ENCODE measurements at regions not wholly inside any gene's neighbourhood (a gene's known extent, or its start where the extent isn't known, plus 50 kb on each side); places are given as distances from the start of the nearest gene placed in this dataset.

- TF ChIP-seq POLR2A (IDR thresholded peaks at IDR 0.05) (no peak), CTCF (IDR thresholded peaks at IDR 0.05) (no peak)
- no peaks in the 10 kb centered on the region for H3K36me3 ChIP-seq (replicated peaks in 1 of 2; ENCODE audit: insufficient read depth in 1 of 2, low read depth in 2 of 2)
- H3K4me1 ChIP-seq = no peaks in the 10 kb centered on the region
- H3K9me3 ChIP-seq = no peaks in the 10 kb centered on the region
- no peak overlapping the region for H3K27ac ChIP-seq
- no peak overlapping the region for H3K4me3 ChIP-seq
- DNase-seq = no peak
- 61 to 78% methylated on average over 2 to 6 of the region's 6 CpGs for WGBS, 2 donors
- intact Hi-C loops (cut with DNase I) = no loop called here
- ATAC-seq = no peak
- no peaks in the 10 kb centered on the region for H3K27me3 ChIP-seq
These were observed 82.2 kb upstream of the ASB18 start for GRCh38 chr2:236346366-236346765.

- Histone ChIP-seq H3K4me3 (no peak overlapping the region), H3K27me3 (no peaks in the 10 kb centered on the region), H3K36me3 (replicated peaks in 1 of 2; ENCODE audit: insufficient read depth in 1 of 2, low read depth in 2 of 2) (no peaks in the 10 kb centered on the region), H3K4me1 (no peaks in the 10 kb centered on the region), H3K9me3 (no peaks in the 10 kb centered on the region), H3K27ac (no peak overlapping the region)
- TF ChIP-seq CTCF (IDR thresholded peaks at IDR 0.05) (no peak), POLR2A (IDR thresholded peaks at IDR 0.05) (no peak)
- 52 to 61% methylated on average over 11 of the region's 11 CpGs for WGBS, 2 donors
- ATAC-seq (no peak), DNase-seq (no peak)
- intact Hi-C loops (cut with DNase I) = no loop called here
These were observed 84.1 kb upstream of the ASB18 start for GRCh38 chr2:236348279-236348678.

- H3K9me3 ChIP-seq = no peaks in the 10 kb centered on the region
- H3K36me3 ChIP-seq (replicated peaks in 1 of 2; ENCODE audit: insufficient read depth in 1 of 2, low read depth in 2 of 2) = no peaks in the 10 kb centered on the region
- ATAC-seq = no peak
- no peaks in the 10 kb centered on the region for H3K27me3 ChIP-seq
- no peak overlapping the region for H3K4me3 ChIP-seq
- intact Hi-C loops (cut with DNase I) = no loop called here
- H3K27ac ChIP-seq = no peak overlapping the region
- H3K4me1 ChIP-seq = no peaks in the 10 kb centered on the region
- WGBS, 2 donors = 66 to 73% methylated on average over 6 of the region's 6 CpGs
- no peak for DNase-seq
- TF ChIP-seq CTCF (IDR thresholded peaks at IDR 0.05) = no peak
- no peak for TF ChIP-seq POLR2A (IDR thresholded peaks at IDR 0.05)
These were observed 84.8 kb upstream of the ASB18 start for GRCh38 chr2:236348976-236349375.

- Histone ChIP-seq H3K27me3 (no peaks in the 10 kb centered on the region), H3K36me3 (replicated peaks in 1 of 2; ENCODE audit: insufficient read depth in 1 of 2, low read depth in 2 of 2) (no peaks in the 10 kb centered on the region), H3K4me1 (no peaks in the 10 kb centered on the region), H3K4me3 (no peak overlapping the region), H3K9me3 (no peaks in the 10 kb centered on the region), H3K27ac (no peak overlapping the region)
- TF ChIP-seq POLR2A (IDR thresholded peaks at IDR 0.05) = no peak
- DNase-seq (no peak), ATAC-seq (no peak)
- intact Hi-C loops (cut with DNase I) = loop anchor here (5.0 to 10.0 kb wide), 2 partner anchors 674 to 712 kb away; no protein-coding TSS in a partner anchor
- 63 to 67% methylated on average over 9 to 10 of the region's 10 CpGs for WGBS, 2 donors
These were observed 86.2 kb upstream of the ASB18 start for GRCh38 chr2:236350426-236350825.

GRCh38 chr2:236351966-236352525 lies 87.8 kb upstream of the ASB18 start:
- no peaks in the 10 kb centered on the region for H3K9me3 ChIP-seq
- TF ChIP-seq CTCF (IDR thresholded peaks at IDR 0.05) (no peak), POLR2A (IDR thresholded peaks at IDR 0.05) (no peak)
- no peak for DNase-seq
- no peak overlapping the region for H3K27ac ChIP-seq
- intact Hi-C loops (cut with DNase I) = loop anchor here (5.0 to 10.0 kb wide), 2 partner anchors 673 to 710 kb away; no protein-coding TSS in a partner anchor
- H3K4me3 ChIP-seq = no peak overlapping the region
- H3K36me3 ChIP-seq (replicated peaks in 1 of 2; ENCODE audit: insufficient read depth in 1 of 2, low read depth in 2 of 2) = no peaks in the 10 kb centered on the region
- H3K27me3 ChIP-seq = no peaks in the 10 kb centered on the region
- WGBS, 2 donors = 59 to 60% methylated on average over 18 of the region's 18 CpGs
- H3K4me1 ChIP-seq = no peaks in the 10 kb centered on the region
- no peak for ATAC-seq

All from body of pancreas (tissue), 4 donors.